Brain microvascular endothelial cell (primary cell): ENCODE measurements at regions not wholly inside any gene's neighbourhood (a gene's known extent, or its start where the extent isn't known, plus 50 kb on each side); places are given as distances from the start of the nearest gene placed in this dataset.

Experiments used
- DNase-seq: peaks from one replicate; pipeline ENCODE4 v3.0.0-alpha.2; 2020
- H3K27ac ChIP-seq: fragments of 250-450 bp; sonication (Bioruptor Pico); 2 replicates; pipeline ENCODE4 v1.5.1; 2020; ENCODE audit warnings: mild to moderate bottlenecking, moderate library complexity
- H3K27me3 ChIP-seq: fragments of 250-450 bp; sonication (Bioruptor Pico); replicated peaks from 2 replicates; pipeline ENCODE4 v1.5.1; 2020; ENCODE audit warnings: mild to moderate bottlenecking
- H3K36me3 ChIP-seq: fragments of 250-450 bp; sonication (Bioruptor Pico); replicated peaks from 2 replicates; pipeline ENCODE4 v1.5.1; 2020; ENCODE audit warnings: mild to moderate bottlenecking
- H3K4me3 ChIP-seq: 2 replicates; pipeline ENCODE4 v1.5.1; 2011; ENCODE audit warnings: low read depth, mild to moderate bottlenecking, control low read depth, low read length, moderate library complexity
- CTCF ChIP-seq: IDR thresholded peaks from 2 replicates; pipeline ENCODE4 v1.5.1; 2011; ENCODE audit warnings: low read depth, mild to moderate bottlenecking, moderate library complexity, low read length, control low read depth, inconsistent platforms; ENCODE audit errors: missing control alignments
- in situ Hi-C: cut with HindIII; loops from 2 replicates; pipeline ENCODE4 v1.10.0; 2017; ENCODE audit warnings: low sequenced_read_pairs, low pct_ligation_motif_present

- Histone ChIP-seq H3K4me3 (no peak overlapping the region), H3K27ac (no peak overlapping the region), H3K27me3 (no peaks in the 10 kb centered on the region), H3K36me3 (no peaks in the 10 kb centered on the region)
- in situ Hi-C loops: no loop called here
- no peak for TF ChIP-seq CTCF
- DNase-seq: no peak
Measured at GRCh38 chr5:99119326-99119725, 190.5 kb upstream of the CHD1 start.

GRCh38 chr5:99116526-99116925, 187.7 kb upstream of the CHD1 start:
- no peaks in the 10 kb centered on the region for H3K27me3 ChIP-seq
- in situ Hi-C loops: no loop called here
- no peak for TF ChIP-seq CTCF
- H3K4me3 ChIP-seq: no peak overlapping the region
- DNase-seq: no peak
- no peak overlapping the region for H3K27ac ChIP-seq
- H3K36me3 ChIP-seq: no peaks in the 10 kb centered on the region

- Histone ChIP-seq H3K4me3 (no peak overlapping the region), H3K27me3 (no peaks in the 10 kb centered on the region), H3K27ac (no peak overlapping the region), H3K36me3 (no peaks in the 10 kb centered on the region)
- DNase-seq: no peak
- in situ Hi-C loops: no loop called here
- TF ChIP-seq CTCF: no peak
Measured at GRCh38 chr5:99109894-99110293, 181.1 kb upstream of the CHD1 start.

- H3K4me3 ChIP-seq: no peak overlapping the region
- H3K36me3 ChIP-seq: no peaks in the 10 kb centered on the region
- H3K27ac ChIP-seq: no peak overlapping the region
- in situ Hi-C loops: no loop called here
- no peak for TF ChIP-seq CTCF
- no peaks in the 10 kb centered on the region for H3K27me3 ChIP-seq
- DNase-seq: no peak
Measured at GRCh38 chr5:99105216-99105615, 176.4 kb upstream of the CHD1 start.

- H3K27ac ChIP-seq: no peak overlapping the region
- in situ Hi-C loops: no loop called here
- DNase-seq: no peak
- TF ChIP-seq CTCF: peak; percentile 48
- no peaks in the 10 kb centered on the region for H3K27me3 ChIP-seq
- H3K36me3 ChIP-seq: no peaks in the 10 kb centered on the region
- no peak overlapping the region for H3K4me3 ChIP-seq
Measured at GRCh38 chr5:99104538-99105132, 175.8 kb upstream of the CHD1 start.

- Histone ChIP-seq H3K4me3 (no peak overlapping the region), H3K36me3 (no peaks in the 10 kb centered on the region), H3K27ac (no peak overlapping the region), H3K27me3 (no peaks in the 10 kb centered on the region)
- no peak for TF ChIP-seq CTCF
- in situ Hi-C loops: no loop called here
- DNase-seq: no peak
Measured at GRCh38 chr5:99102073-99102697, 173.4 kb upstream of the CHD1 start.
